Endothelial cell of umbilical vein (primary cell): ENCODE measurements at regions not wholly inside any gene's neighbourhood (a gene's known extent, or its start where the extent isn't known, plus 50 kb on each side); places are given as distances from the start of the nearest gene placed in this dataset.

ENCODE experiments used
- BruUV-seq: library from RNA; stranded (reverse); fragments of 400-500 nt; replicated peaks from 2 replicates; lab custom pipeline; 2021; lab: Mats Ljungman, UMichigan
- CTCF ChIA-PET: fragments of 300-600, 350-600 bp; sonication (Branson Sonifier 250); formaldehyde crosslinking; loops from one replicate; lab custom pipeline; 2021; ENCODE audit warnings: antibody characterized with exemption, inconsistent platforms; lab: Charles Lee
- POLR2A ChIA-PET: fragments of 300-600, 350-600 bp; sonication (Branson Sonifier 250); formaldehyde crosslinking; loops from one replicate; lab custom pipeline; 2021; ENCODE audit warnings: antibody characterized with exemption, inconsistent platforms; lab: Charles Lee
- DNase-seq: peaks from one replicate; pipeline ENCODE4 v3.0.0-alpha.2; 2011; ENCODE audit warnings: low read depth, low spot score
- FAIRE-seq: peaks from 2 replicates; lab custom pipeline; 2011; peaks lifted over from hg19 to GRCh38; lab: Jason Lieb, UNC
- H2AFZ ChIP-seq: 2 replicates; pipeline ENCODE4 v1.6.0; 2012; ENCODE audit warnings: low read depth, low read length, control low read depth, inconsistent platforms
- H3K27ac ChIP-seq: 2 replicates; pipeline ENCODE4 v1.5.1; 2011; ENCODE audit warnings: low read depth, mild to moderate bottlenecking, control low read depth, low read length, moderate library complexity; ENCODE audit not compliant: insufficient read depth
- H3K27me3 ChIP-seq, 2 experiments: 2 replicates each; pipeline versions ENCODE4 v1.6.0 to v1.6.1; 2011; ENCODE audit warnings: low read length in 2 of 2, mixed read lengths in 1 of 2; ENCODE audit not compliant: control insufficient read depth in 2 of 2, insufficient read depth in 2 of 2
- H3K36me3 ChIP-seq, 2 experiments: 2 replicates in 1 of 2; 3 replicates in 1 of 2; pipeline ENCODE4 v1.5.1; 2011; ENCODE audit warnings: low read length in 2 of 2, mild to moderate bottlenecking in 1 of 2, moderate library complexity in 1 of 2; ENCODE audit not compliant: control insufficient read depth in 2 of 2, insufficient read depth in 2 of 2; ENCODE audit errors: extremely low read depth in 1 of 2
- H3K4me1 ChIP-seq: 3 replicates; pipeline ENCODE4 v1.5.1; 2011; ENCODE audit warnings: mild to moderate bottlenecking, low read length; ENCODE audit not compliant: control insufficient read depth, insufficient read depth; ENCODE audit errors: extremely low read depth
- H3K4me2 ChIP-seq: 2 replicates; pipeline ENCODE4 v1.6.1; 2011; ENCODE audit warnings: low read length, control low read depth, mixed read lengths; ENCODE audit not compliant: insufficient read depth
- H3K4me3 ChIP-seq, 3 experiments: fragments of 200-600 bp in 1 of 3; sonication (generic), shearing (Covaris generic) in 1 of 3; replicated peaks in 1 of 3; 2 replicates each; pipeline ENCODE4 v1.5.1; 2011 to 2016; ENCODE audit warnings: control low read depth in 3 of 3, low read length in 3 of 3, mild to moderate bottlenecking in 2 of 3, inconsistent platforms in 1 of 3, low read depth in 1 of 3, moderate library complexity in 1 of 3; ENCODE audit not compliant: insufficient read depth in 1 of 3
- H3K79me2 ChIP-seq: 2 replicates; pipeline ENCODE4 v1.6.0; 2012; ENCODE audit warnings: low read length, inconsistent platforms; ENCODE audit not compliant: control insufficient read depth, insufficient read depth
- H3K9ac ChIP-seq: replicated peaks from 2 replicates; pipeline ENCODE3; 2011; ENCODE audit warnings: low read length, control low read depth; ENCODE audit not compliant: insufficient read depth; ENCODE audit errors: extremely low read depth
- H3K9me1 ChIP-seq: replicated peaks from 3 replicates; pipeline ENCODE4 v1.6.0; 2011; ENCODE audit warnings: mild to moderate bottlenecking, low read length; ENCODE audit not compliant: control insufficient read depth, insufficient read depth; ENCODE audit errors: extremely low read depth
- H3K9me3 ChIP-seq: replicated peaks from 2 replicates; pipeline ENCODE4 v1.5.1; 2012; ENCODE audit warnings: low read length, inconsistent platforms; ENCODE audit not compliant: control insufficient read depth, insufficient read depth
- H4K20me1 ChIP-seq: replicated peaks from 2 replicates; pipeline ENCODE3; 2011; ENCODE audit warnings: mild to moderate bottlenecking, low read length; ENCODE audit not compliant: control insufficient read depth, insufficient read depth; ENCODE audit errors: extremely low read depth
- CTCF ChIP-seq, 2 donors: IDR thresholded peaks; 1 replicate in 1 of 2; 2 replicates in 1 of 2; pipeline ENCODE4 v1.5.1; 2011; ENCODE audit warnings: low read length in 2 of 2, mild to moderate bottlenecking in 2 of 2, moderate library complexity in 2 of 2, control low read depth in 1 of 2, inconsistent platforms in 1 of 2, low read depth in 1 of 2; ENCODE audit not compliant: insufficient read depth in 1 of 2; ENCODE audit errors: extremely low read depth in 1 of 2
- EZH2 ChIP-seq: IDR thresholded peaks from 2 replicates; pipeline ENCODE4 v1.6.1; 2012; ENCODE audit warnings: borderline replicate concordance, low read depth, mild to moderate bottlenecking, moderate library complexity, low read length, inconsistent platforms; ENCODE audit not compliant: severe bottlenecking
- FOS ChIP-seq: IDR thresholded peaks from 2 replicates; pipeline ENCODE4 v1.6.1; 2011; ENCODE audit warnings: mild to moderate bottlenecking, low read length, moderate library complexity, borderline replicate concordance; ENCODE audit not compliant: insufficient read depth
- GATA2 ChIP-seq: IDR thresholded peaks from 2 replicates; pipeline ENCODE4 v1.7.0; 2011; ENCODE audit warnings: low read depth, mild to moderate bottlenecking, moderate library complexity, mixed read lengths, low read length; ENCODE audit not compliant: insufficient read length, insufficient read depth
- JUN ChIP-seq: IDR thresholded peaks from 2 replicates; pipeline ENCODE4 v1.6.1; 2011; ENCODE audit warnings: borderline replicate concordance, low read depth; ENCODE audit not compliant: insufficient read length, insufficient read depth
- MYC ChIP-seq: IDR thresholded peaks from one replicate; pipeline ENCODE4 v1.6.1; 2011; ENCODE audit warnings: mild to moderate bottlenecking, low read depth, low read length
- POLR2A ChIP-seq: IDR thresholded peaks from 2 replicates; pipeline ENCODE4 v1.6.1; 2012; ENCODE audit warnings: low read depth, mild to moderate bottlenecking, control low read depth, low read length
- POLR2AphosphoS5 ChIP-seq: IDR thresholded peaks from 2 replicates; pipeline ENCODE4 v1.6.1; 2012; ENCODE audit warnings: low read depth, mild to moderate bottlenecking, control low read depth, low read length, moderate library complexity; ENCODE audit not compliant: insufficient read depth
- dilution Hi-C: fragments of 300-500 bp; cut with MboI; formaldehyde crosslinking; loops from one replicate; pipeline ENCODE4 v1.15.0; 2019; ENCODE audit warnings: low sequenced_read_pairs; ENCODE audit not compliant: extremely low pct_ligation_motif_present
- intact Hi-C: fragments of 100-400 bp; cut with micrococcal nuclease; formaldehyde crosslinking; loops from one replicate; pipeline ENCODE4 v1.10.0; 2022
- TF ChIP-seq, protein P1 (sequence below): IDR thresholded peaks from 2 replicates; pipeline ENCODE4 v1.6.1; 2011; ENCODE audit not compliant: insufficient read depth, insufficient read length

DNA sequence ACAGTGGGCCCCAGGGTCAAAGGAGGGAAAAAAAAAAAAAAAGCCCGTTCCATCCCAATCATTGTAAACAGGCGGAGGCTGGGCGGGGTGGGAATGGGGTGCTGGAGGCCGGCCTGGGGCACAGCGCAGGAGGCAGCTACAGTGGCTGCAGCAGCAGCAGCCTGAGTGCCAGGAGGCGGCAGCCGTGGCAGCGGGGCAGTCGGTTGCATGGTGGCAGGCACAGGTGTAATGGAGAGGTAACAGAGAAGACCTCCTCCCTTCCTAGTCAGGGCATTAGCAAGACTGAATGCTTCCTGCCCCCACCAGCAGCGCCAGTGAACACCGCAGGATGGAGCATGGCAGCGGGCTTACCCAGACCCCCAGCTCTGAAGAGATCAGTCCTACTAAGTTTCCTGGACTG lies 279.1 kb upstream of the TTC14 start:
- BruUV-seq: no TSS peak
- POLR2A ChIA-PET: no interaction called here
- intact Hi-C loops: no loop called here
- Histone ChIP-seq H3K4me2 (no peak overlapping the region), H3K9ac (no peak overlapping the region), H3K4me3 (no peak overlapping the region), H3K9me1 (no peaks in the 10 kb centered on the region), H3K79me2 (no peaks in the 10 kb centered on the region), H3K27ac (no peak overlapping the region), H3K4me1 (no peaks in the 10 kb centered on the region), H4K20me1 (no peaks in the 10 kb centered on the region), H3K36me3 (no peaks in the 10 kb centered on the region), H3K9me3 (no peaks in the 10 kb centered on the region), H2AFZ (no peak overlapping the region), H3K27me3 (no peaks in the 10 kb centered on the region)
- dilution Hi-C loops: no loop called here
- no peak for FAIRE-seq
- CTCF ChIA-PET: no interaction called here
- DNase-seq: no peak
- TF ChIP-seq EZH2: no peak
- no peak for TF ChIP-seq GATA2
- TF ChIP-seq, protein P1, sequence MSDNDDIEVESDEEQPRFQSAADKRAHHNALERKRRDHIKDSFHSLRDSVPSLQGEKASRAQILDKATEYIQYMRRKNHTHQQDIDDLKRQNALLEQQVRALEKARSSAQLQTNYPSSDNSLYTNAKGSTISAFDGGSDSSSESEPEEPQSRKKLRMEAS: no peak
- TF ChIP-seq JUN: no peak
- no peak for TF ChIP-seq FOS
- TF ChIP-seq POLR2A: no peak
- no peak for TF ChIP-seq POLR2AphosphoS5
- TF ChIP-seq CTCF (IDR thresholded peaks at IDR 0.05; ENCODE audit: extremely low read depth in 1 of 2, insufficient read depth in 1 of 2, low read depth in 1 of 2, low read length in 2 of 2): no peak
- TF ChIP-seq MYC: no peak
